Frontal cortex (tissue), 3 donors: ENCODE measurements at regions not wholly inside any gene's neighbourhood (a gene's known extent, or its start where the extent isn't known, plus 50 kb on each side); places are given as distances from the start of the nearest gene placed in this dataset.

Experiments used
- DNase-seq, 2 donors: peaks; one replicate each; pipeline ENCODE4 v3.0.0; 2012; ENCODE audit warnings: low spot score in 2 of 2
- FAIRE-seq: peaks from 2 replicates; lab custom pipeline; 2012; peaks lifted over from hg19 to GRCh38; lab: Jason Lieb, UNC
- donor health status: control.
- donor health status: control.
- donor health status: control.

GRCh38 chr1:18535391-18536210 is 54.9 kb downstream of the KLHDC7A start:
- FAIRE-seq: no peak
- no peak for DNase-seq

GRCh38 chr1:18536356-18536755 is 55.6 kb downstream of the KLHDC7A start:
- DNase-seq (no peak), FAIRE-seq (no peak)

- DNase-seq (no peak), FAIRE-seq (no peak)
These were observed 56.2 kb downstream of the KLHDC7A start for GRCh38 chr1:18536915-18537314.

GRCh38 chr1:18537386-18538306 is 56.9 kb downstream of the KLHDC7A start:
- no peak for FAIRE-seq
- DNase-seq: no peak

GRCh38 chr1:18539171-18539570 is 58.4 kb downstream of the KLHDC7A start:
- DNase-seq: no peak

GRCh38 chr1:18540136-18540765 is 59.5 kb downstream of the KLHDC7A start:
- DNase-seq: no peak
- FAIRE-seq: no peak

More at GRCh38 chr1:18539171-18539570, 58.4 kb downstream of the KLHDC7A start:
- no peak for FAIRE-seq

GRCh38 chr1:18541046-18541795 is 60.5 kb downstream of the KLHDC7A start:
- FAIRE-seq (no peak), DNase-seq (no peak)

GRCh38 chr1:18542351-18542750 is 61.6 kb downstream of the KLHDC7A start:
- DNase-seq: no peak
- no peak for FAIRE-seq

- FAIRE-seq (no peak), DNase-seq (no peak)
These were observed 65.3 kb downstream of the KLHDC7A start for GRCh38 chr1:18546026-18546425.

- DNase-seq: no peak
- no peak for FAIRE-seq
These were observed 66.7 kb downstream of the KLHDC7A start for GRCh38 chr1:18547460-18547859.

GRCh38 chr1:18548643-18549042 is 67.9 kb downstream of the KLHDC7A start:
- no peak for FAIRE-seq
- DNase-seq: no peak

GRCh38 chr1:18549106-18549505 is 68.4 kb downstream of the KLHDC7A start:
- FAIRE-seq (no peak), DNase-seq (no peak)

GRCh38 chr1:18549906-18550305 is 69.2 kb downstream of the KLHDC7A start:
- DNase-seq (no peak), FAIRE-seq (no peak)

- FAIRE-seq (no peak), DNase-seq (no peak)
These were observed 71.9 kb downstream of the KLHDC7A start for GRCh38 chr1:18552631-18553030.

- no peak for DNase-seq
These were observed 72.7 kb downstream of the KLHDC7A start for GRCh38 chr1:18553388-18553787.

GRCh38 chr1:18554099-18554498 is 73.4 kb downstream of the KLHDC7A start:
- no peak for FAIRE-seq
- no peak for DNase-seq

More at GRCh38 chr1:18553388-18553787, 72.7 kb downstream of the KLHDC7A start:
- no peak for FAIRE-seq

- DNase-seq: no peak
- FAIRE-seq: no peak
These were observed 73.9 kb downstream of the KLHDC7A start for GRCh38 chr1:18554597-18554996.

- DNase-seq (no peak), FAIRE-seq (no peak)
These were observed 74.3 kb downstream of the KLHDC7A start for GRCh38 chr1:18555036-18555435.

- DNase-seq (no peak), FAIRE-seq (no peak)
These were observed 74.3 kb upstream of the PAX7 start for GRCh38 chr1:18556364-18556763.
